ENCODE measurements at regions not wholly inside any gene's neighbourhood (a gene's known extent, or its start where the extent isn't known, plus 50 kb on each side); places are given as distances from the start of the nearest gene placed in this dataset.

DNA sequence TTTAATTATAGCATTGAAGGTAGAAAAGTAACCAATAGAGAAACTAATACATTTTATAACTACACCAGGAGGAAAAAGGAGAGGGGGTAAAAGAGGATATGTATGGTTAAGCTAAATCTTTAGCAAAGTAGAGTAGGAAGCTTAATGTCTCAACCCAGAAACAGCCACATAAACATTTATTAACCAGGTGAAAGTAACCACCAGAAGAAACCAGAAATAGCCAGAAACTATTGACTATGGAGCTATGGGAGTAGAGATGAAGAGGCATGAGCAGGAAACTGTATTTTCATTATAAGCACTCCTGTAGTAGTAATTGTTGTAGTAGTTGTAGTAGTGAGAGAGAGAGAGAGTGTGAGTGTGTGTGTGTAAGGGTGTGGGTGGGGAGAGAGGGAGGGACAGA, 617.5 kb upstream of the CHAC2 start:
- Histone ChIP-seq H3K36me3 (no peaks in the 10 kb centered on the region), H3K4me3 (no peak overlapping the region), H3K9me3 (no peaks in the 10 kb centered on the region), H3K27ac (no peak overlapping the region), H3K4me1 (no peaks in the 10 kb centered on the region), H3K27me3 (no peaks in the 10 kb centered on the region)
- in situ Hi-C loops (cut with MboI; ENCODE audit: low pct_ligation_motif_present in 1 of 4, low pct_unique_long_range_greater_than_20kb in 1 of 4, low sequenced_read_pairs in 3 of 4) (no loop called here), intact Hi-C loops (cut with DNase I; ENCODE audit: low total_unique reads) (no loop called here)
- TF ChIP-seq, protein P1, sequence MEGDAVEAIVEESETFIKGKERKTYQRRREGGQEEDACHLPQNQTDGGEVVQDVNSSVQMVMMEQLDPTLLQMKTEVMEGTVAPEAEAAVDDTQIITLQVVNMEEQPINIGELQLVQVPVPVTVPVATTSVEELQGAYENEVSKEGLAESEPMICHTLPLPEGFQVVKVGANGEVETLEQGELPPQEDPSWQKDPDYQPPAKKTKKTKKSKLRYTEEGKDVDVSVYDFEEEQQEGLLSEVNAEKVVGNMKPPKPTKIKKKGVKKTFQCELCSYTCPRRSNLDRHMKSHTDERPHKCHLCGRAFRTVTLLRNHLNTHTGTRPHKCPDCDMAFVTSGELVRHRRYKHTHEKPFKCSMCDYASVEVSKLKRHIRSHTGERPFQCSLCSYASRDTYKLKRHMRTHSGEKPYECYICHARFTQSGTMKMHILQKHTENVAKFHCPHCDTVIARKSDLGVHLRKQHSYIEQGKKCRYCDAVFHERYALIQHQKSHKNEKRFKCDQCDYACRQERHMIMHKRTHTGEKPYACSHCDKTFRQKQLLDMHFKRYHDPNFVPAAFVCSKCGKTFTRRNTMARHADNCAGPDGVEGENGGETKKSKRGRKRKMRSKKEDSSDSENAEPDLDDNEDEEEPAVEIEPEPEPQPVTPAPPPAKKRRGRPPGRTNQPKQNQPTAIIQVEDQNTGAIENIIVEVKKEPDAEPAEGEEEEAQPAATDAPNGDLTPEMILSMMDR (IDR thresholded peaks at IDR 0.05), result no peak
- TF ChIP-seq EP300 (IDR thresholded peaks at IDR 0.05; ENCODE audit: low read depth), result no peak
- TF ChIP-seq POLR2AphosphoS5 (IDR thresholded peaks at IDR 0.05), result no peak
- no peak for TF ChIP-seq POLR2A (IDR thresholded peaks at IDR 0.05)
- DNase-seq, result no peak

DNA sequence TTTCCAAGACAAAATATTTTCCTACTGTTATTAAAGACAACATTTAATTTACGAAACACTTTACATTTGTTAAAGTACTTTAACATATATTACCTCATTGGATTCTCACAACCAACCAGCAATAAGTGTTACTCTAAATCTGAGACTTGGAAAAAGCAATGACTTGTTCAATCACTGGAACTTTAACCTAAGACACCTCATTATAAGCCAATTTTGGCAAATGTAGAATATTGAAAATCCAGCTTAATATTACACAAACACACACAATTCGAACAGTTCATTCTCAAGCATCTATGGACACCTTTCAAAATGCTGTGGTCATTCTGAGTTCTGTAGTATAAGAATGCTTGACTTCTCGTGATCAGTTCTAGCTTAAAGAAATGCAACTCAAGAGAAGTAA, 619.4 kb upstream of the CHAC2 start:
- no peaks in the 10 kb centered on the region for H3K9me3 ChIP-seq
- WGBS, 2 donors (ENCODE audit: low coverage in 1 of 2), result 30% methylated on average over 3 of the region's 3 CpGs
- H3K27ac ChIP-seq, result no peak overlapping the region
- H3K27me3 ChIP-seq, result no peaks in the 10 kb centered on the region
- no peaks in the 10 kb centered on the region for H3K36me3 ChIP-seq
- TF ChIP-seq EP300 (IDR thresholded peaks at IDR 0.05; ENCODE audit: low read depth) (no peak), POLR2AphosphoS5 (IDR thresholded peaks at IDR 0.05) (no peak), POLR2A (IDR thresholded peaks at IDR 0.05) (no peak)
- TF ChIP-seq, protein P1 (IDR thresholded peaks at IDR 0.05), result no peak
- intact Hi-C loops (cut with DNase I; ENCODE audit: low total_unique reads) (no loop called here), in situ Hi-C loops (cut with MboI; ENCODE audit: low pct_ligation_motif_present in 1 of 4, low pct_unique_long_range_greater_than_20kb in 1 of 4, low sequenced_read_pairs in 3 of 4) (no loop called here)
- H3K4me3 ChIP-seq, result no peak overlapping the region
- DNase-seq, result no peak
- no peaks in the 10 kb centered on the region for H3K4me1 ChIP-seq

DNA sequence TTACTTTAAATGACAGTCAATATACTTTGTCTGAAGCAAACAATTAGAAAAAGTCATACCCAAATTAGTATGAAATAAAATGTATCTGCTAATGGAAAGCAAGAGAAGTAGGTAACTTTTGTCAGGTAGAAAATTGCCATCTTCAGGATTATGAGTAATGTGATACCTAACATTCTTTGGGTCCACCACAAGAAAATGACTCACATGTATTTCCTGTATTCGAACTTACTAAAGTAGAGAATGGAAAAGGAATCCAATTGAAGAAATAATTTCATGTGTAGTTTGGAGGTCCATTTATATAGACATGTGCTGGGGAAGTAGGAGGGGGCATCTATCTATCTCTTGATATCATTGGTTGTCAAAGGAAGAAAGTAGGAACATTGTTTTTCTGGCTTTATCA, 636.2 kb upstream of the CHAC2 start:
- TF ChIP-seq EP300 (IDR thresholded peaks at IDR 0.05; ENCODE audit: low read depth) (no peak), POLR2A (IDR thresholded peaks at IDR 0.05) (no peak), POLR2AphosphoS5 (IDR thresholded peaks at IDR 0.05) (no peak)
- TF ChIP-seq, protein P1 (IDR thresholded peaks at IDR 0.05), result no peak
- in situ Hi-C loops (cut with MboI; ENCODE audit: low pct_ligation_motif_present in 1 of 4, low pct_unique_long_range_greater_than_20kb in 1 of 4, low sequenced_read_pairs in 3 of 4), result no loop called here
- 70 to 87% methylated on average over 1 of the region's 1 CpG for WGBS, 2 donors (ENCODE audit: low coverage in 1 of 2)

DNA sequence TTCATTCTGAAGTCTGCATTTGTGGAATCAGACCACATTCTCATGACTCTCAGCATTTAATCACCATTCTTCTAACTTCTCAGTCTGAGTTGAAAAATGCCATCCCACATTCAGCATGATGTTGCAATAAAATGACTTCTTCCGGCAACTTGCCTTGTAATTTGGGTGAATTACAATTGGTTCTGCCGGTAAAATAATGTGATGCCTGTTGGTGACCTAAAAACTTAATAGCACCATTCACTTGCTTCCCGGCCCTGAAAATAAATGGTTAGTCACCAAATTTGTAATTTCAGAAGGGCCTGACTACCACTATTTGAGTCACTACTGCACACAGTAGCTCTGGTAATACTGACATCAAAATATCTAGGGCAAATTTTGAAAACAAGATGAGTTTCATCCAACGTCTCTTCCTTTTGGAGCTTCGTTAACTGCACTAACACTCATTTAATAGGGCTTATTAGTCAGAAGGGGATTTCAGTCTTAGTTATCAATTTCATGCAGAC, 637.1 kb upstream of the CHAC2 start:
- intact Hi-C loops (cut with DNase I; ENCODE audit: low total_unique reads) (no loop called here), in situ Hi-C loops (cut with MboI; ENCODE audit: low pct_ligation_motif_present in 1 of 4, low pct_unique_long_range_greater_than_20kb in 1 of 4, low sequenced_read_pairs in 3 of 4) (no loop called here)
- no peak overlapping the region for H3K27ac ChIP-seq
- H3K36me3 ChIP-seq, result no peaks in the 10 kb centered on the region
- H3K9me3 ChIP-seq, result no peaks in the 10 kb centered on the region
- no peaks in the 10 kb centered on the region for H3K27me3 ChIP-seq
- no peak for DNase-seq
- peaks cover 0 to 7% (median 0%) of the 10 kb centered on the region in 4 donors for H3K4me1 ChIP-seq
- TF ChIP-seq, protein P1 (IDR thresholded peaks at IDR 0.05), result no peak
- TF ChIP-seq POLR2AphosphoS5 (IDR thresholded peaks at IDR 0.05), result no peak
- no peak overlapping the region for H3K4me3 ChIP-seq
- WGBS, 2 donors (ENCODE audit: low coverage in 1 of 2), result 75 to 76% methylated on average over 3 to 5 of the region's 5 CpGs

More for the DNA sequence above, 636.2 kb upstream of the CHAC2 start:
- Histone ChIP-seq H3K4me3 (no peak overlapping the region), H3K4me1 (peaks cover 0 to 7% (median 0%) of the 10 kb centered on the region in 4 donors), H3K27ac (no peak overlapping the region), H3K36me3 (no peaks in the 10 kb centered on the region), H3K27me3 (no peaks in the 10 kb centered on the region), H3K9me3 (no peaks in the 10 kb centered on the region)
- no peak for DNase-seq
- intact Hi-C loops (cut with DNase I; ENCODE audit: low total_unique reads), result no loop called here

Measured in transverse colon (tissue), 4 donors.